ENCODE measurements at regions not wholly inside any gene's neighbourhood (a gene's known extent, or its start where the extent isn't known, plus 50 kb on each side); places are given as distances from the start of the nearest gene placed in this dataset.

GRCh38 chr12:30578426-30578825 lies 117.2 kb downstream of the IPO8 start:
- no peak for TF ChIP-seq CTCF (IDR thresholded peaks at IDR 0.05; ENCODE audit: insufficient read depth, missing control alignments)
- DNase-seq (ENCODE audit: insufficient read length, low spot score), result no peak
- no peak for FAIRE-seq

GRCh38 chr12:30573145-30573544 lies 122.5 kb downstream of the IPO8 start:
- DNase-seq (ENCODE audit: insufficient read length, low spot score) (no peak), FAIRE-seq (no peak)
- TF ChIP-seq CTCF (IDR thresholded peaks at IDR 0.05; ENCODE audit: insufficient read depth, missing control alignments), result no peak

- no peak for TF ChIP-seq CTCF (IDR thresholded peaks at IDR 0.05; ENCODE audit: insufficient read depth, missing control alignments)
- FAIRE-seq, result no peak
- DNase-seq (ENCODE audit: insufficient read length, low spot score), result no peak
These were observed 125.3 kb downstream of the IPO8 start for GRCh38 chr12:30570211-30570890.

- DNase-seq (ENCODE audit: insufficient read length, low spot score), result no peak
- TF ChIP-seq CTCF (IDR thresholded peaks at IDR 0.05; ENCODE audit: insufficient read depth, missing control alignments), result no peak
- FAIRE-seq, result no peak
These were observed 126.2 kb downstream of the IPO8 start for GRCh38 chr12:30569426-30569825.

GRCh38 chr12:30568453-30568852 lies 127.2 kb downstream of the IPO8 start:
- TF ChIP-seq CTCF (IDR thresholded peaks at IDR 0.05; ENCODE audit: insufficient read depth, missing control alignments), result no peak
- DNase-seq (ENCODE audit: insufficient read length, low spot score), result no peak
- FAIRE-seq, result no peak

GRCh38 chr12:30567082-30567481 lies 128.6 kb downstream of the IPO8 start:
- DNase-seq (ENCODE audit: insufficient read length, low spot score) (no peak), FAIRE-seq (no peak)
- TF ChIP-seq CTCF (IDR thresholded peaks at IDR 0.05; ENCODE audit: insufficient read depth, missing control alignments), result no peak

- no peak for TF ChIP-seq CTCF (IDR thresholded peaks at IDR 0.05; ENCODE audit: insufficient read depth, missing control alignments)
- FAIRE-seq (no peak), DNase-seq (ENCODE audit: insufficient read length, low spot score) (no peak)
These were observed 131.3 kb downstream of the IPO8 start for GRCh38 chr12:30564394-30564793.
